Endothelial cell of umbilical vein (primary cell): ENCODE measurements at regions not wholly inside any gene's neighbourhood (a gene's known extent, or its start where the extent isn't known, plus 50 kb on each side); places are given as distances from the start of the nearest gene placed in this dataset.

ENCODE experiments used
- BruUV-seq: library from RNA; stranded (reverse); fragments of 400-500 nt; replicated peaks from 2 replicates; lab custom pipeline; 2021; lab: Mats Ljungman, UMichigan
- CTCF ChIA-PET: fragments of 300-600, 350-600 bp; sonication (Branson Sonifier 250); formaldehyde crosslinking; loops from one replicate; lab custom pipeline; 2021; ENCODE audit warnings: antibody characterized with exemption, inconsistent platforms; lab: Charles Lee
- POLR2A ChIA-PET: fragments of 300-600, 350-600 bp; sonication (Branson Sonifier 250); formaldehyde crosslinking; loops from one replicate; lab custom pipeline; 2021; ENCODE audit warnings: antibody characterized with exemption, inconsistent platforms; lab: Charles Lee
- DNase-seq: peaks from one replicate; pipeline ENCODE4 v3.0.0-alpha.2; 2011; ENCODE audit warnings: low read depth, low spot score
- FAIRE-seq: peaks from 2 replicates; lab custom pipeline; 2011; peaks lifted over from hg19 to GRCh38; lab: Jason Lieb, UNC
- H2AFZ ChIP-seq: 2 replicates; pipeline ENCODE4 v1.6.0; 2012; ENCODE audit warnings: low read depth, low read length, control low read depth, inconsistent platforms
- H3K27ac ChIP-seq: 2 replicates; pipeline ENCODE4 v1.5.1; 2011; ENCODE audit warnings: low read depth, mild to moderate bottlenecking, control low read depth, low read length, moderate library complexity; ENCODE audit not compliant: insufficient read depth
- H3K27me3 ChIP-seq, 2 experiments: 2 replicates each; pipeline versions ENCODE4 v1.6.0 to v1.6.1; 2011; ENCODE audit warnings: low read length in 2 of 2, mixed read lengths in 1 of 2; ENCODE audit not compliant: control insufficient read depth in 2 of 2, insufficient read depth in 2 of 2
- H3K36me3 ChIP-seq, 2 experiments: 2 replicates in 1 of 2; 3 replicates in 1 of 2; pipeline ENCODE4 v1.5.1; 2011; ENCODE audit warnings: low read length in 2 of 2, mild to moderate bottlenecking in 1 of 2, moderate library complexity in 1 of 2; ENCODE audit not compliant: control insufficient read depth in 2 of 2, insufficient read depth in 2 of 2; ENCODE audit errors: extremely low read depth in 1 of 2
- H3K4me1 ChIP-seq: 3 replicates; pipeline ENCODE4 v1.5.1; 2011; ENCODE audit warnings: mild to moderate bottlenecking, low read length; ENCODE audit not compliant: control insufficient read depth, insufficient read depth; ENCODE audit errors: extremely low read depth
- H3K4me2 ChIP-seq: 2 replicates; pipeline ENCODE4 v1.6.1; 2011; ENCODE audit warnings: low read length, control low read depth, mixed read lengths; ENCODE audit not compliant: insufficient read depth
- H3K4me3 ChIP-seq, 3 experiments: fragments of 200-600 bp in 1 of 3; sonication (generic), shearing (Covaris generic) in 1 of 3; replicated peaks in 1 of 3; 2 replicates each; pipeline ENCODE4 v1.5.1; 2011 to 2016; ENCODE audit warnings: control low read depth in 3 of 3, low read length in 3 of 3, mild to moderate bottlenecking in 2 of 3, inconsistent platforms in 1 of 3, low read depth in 1 of 3, moderate library complexity in 1 of 3; ENCODE audit not compliant: insufficient read depth in 1 of 3
- H3K79me2 ChIP-seq: 2 replicates; pipeline ENCODE4 v1.6.0; 2012; ENCODE audit warnings: low read length, inconsistent platforms; ENCODE audit not compliant: control insufficient read depth, insufficient read depth
- H3K9ac ChIP-seq: replicated peaks from 2 replicates; pipeline ENCODE3; 2011; ENCODE audit warnings: low read length, control low read depth; ENCODE audit not compliant: insufficient read depth; ENCODE audit errors: extremely low read depth
- H3K9me1 ChIP-seq: replicated peaks from 3 replicates; pipeline ENCODE4 v1.6.0; 2011; ENCODE audit warnings: mild to moderate bottlenecking, low read length; ENCODE audit not compliant: control insufficient read depth, insufficient read depth; ENCODE audit errors: extremely low read depth
- H3K9me3 ChIP-seq: replicated peaks from 2 replicates; pipeline ENCODE4 v1.5.1; 2012; ENCODE audit warnings: low read length, inconsistent platforms; ENCODE audit not compliant: control insufficient read depth, insufficient read depth
- H4K20me1 ChIP-seq: replicated peaks from 2 replicates; pipeline ENCODE3; 2011; ENCODE audit warnings: mild to moderate bottlenecking, low read length; ENCODE audit not compliant: control insufficient read depth, insufficient read depth; ENCODE audit errors: extremely low read depth
- CTCF ChIP-seq, 2 donors: IDR thresholded peaks; 1 replicate in 1 of 2; 2 replicates in 1 of 2; pipeline ENCODE4 v1.5.1; 2011; ENCODE audit warnings: low read length in 2 of 2, mild to moderate bottlenecking in 2 of 2, moderate library complexity in 2 of 2, control low read depth in 1 of 2, inconsistent platforms in 1 of 2, low read depth in 1 of 2; ENCODE audit not compliant: insufficient read depth in 1 of 2; ENCODE audit errors: extremely low read depth in 1 of 2
- EZH2 ChIP-seq: IDR thresholded peaks from 2 replicates; pipeline ENCODE4 v1.6.1; 2012; ENCODE audit warnings: borderline replicate concordance, low read depth, mild to moderate bottlenecking, moderate library complexity, low read length, inconsistent platforms; ENCODE audit not compliant: severe bottlenecking
- FOS ChIP-seq: IDR thresholded peaks from 2 replicates; pipeline ENCODE4 v1.6.1; 2011; ENCODE audit warnings: mild to moderate bottlenecking, low read length, moderate library complexity, borderline replicate concordance; ENCODE audit not compliant: insufficient read depth
- GATA2 ChIP-seq: IDR thresholded peaks from 2 replicates; pipeline ENCODE4 v1.7.0; 2011; ENCODE audit warnings: low read depth, mild to moderate bottlenecking, moderate library complexity, mixed read lengths, low read length; ENCODE audit not compliant: insufficient read length, insufficient read depth
- JUN ChIP-seq: IDR thresholded peaks from 2 replicates; pipeline ENCODE4 v1.6.1; 2011; ENCODE audit warnings: borderline replicate concordance, low read depth; ENCODE audit not compliant: insufficient read length, insufficient read depth
- MAX ChIP-seq: IDR thresholded peaks from 2 replicates; pipeline ENCODE4 v1.6.1; 2011; ENCODE audit not compliant: insufficient read depth, insufficient read length
- MYC ChIP-seq: IDR thresholded peaks from one replicate; pipeline ENCODE4 v1.6.1; 2011; ENCODE audit warnings: mild to moderate bottlenecking, low read depth, low read length
- POLR2A ChIP-seq: IDR thresholded peaks from 2 replicates; pipeline ENCODE4 v1.6.1; 2012; ENCODE audit warnings: low read depth, mild to moderate bottlenecking, control low read depth, low read length
- POLR2AphosphoS5 ChIP-seq: IDR thresholded peaks from 2 replicates; pipeline ENCODE4 v1.6.1; 2012; ENCODE audit warnings: low read depth, mild to moderate bottlenecking, control low read depth, low read length, moderate library complexity; ENCODE audit not compliant: insufficient read depth
- dilution Hi-C: fragments of 300-500 bp; cut with MboI; formaldehyde crosslinking; loops from one replicate; pipeline ENCODE4 v1.15.0; 2019; ENCODE audit warnings: low sequenced_read_pairs; ENCODE audit not compliant: extremely low pct_ligation_motif_present
- intact Hi-C: fragments of 100-400 bp; cut with micrococcal nuclease; formaldehyde crosslinking; loops from one replicate; pipeline ENCODE4 v1.10.0; 2022

- no peaks in the 10 kb centered on the region for H3K79me2 ChIP-seq
- H3K27me3 ChIP-seq: no peaks in the 10 kb centered on the region
- H3K27ac ChIP-seq: no peak overlapping the region
- no peak overlapping the region for H3K4me3 ChIP-seq
- dilution Hi-C loops (no loop called here), intact Hi-C loops (no loop called here)
- no peak for FAIRE-seq
- no peaks in the 10 kb centered on the region for H3K4me1 ChIP-seq
- DNase-seq: no peak
- no TSS peak for BruUV-seq
- no peaks in the 10 kb centered on the region for H3K9me3 ChIP-seq
- POLR2A ChIA-PET: no interaction called here
- H4K20me1 ChIP-seq: no peaks in the 10 kb centered on the region
- H3K9me1 ChIP-seq: no peaks in the 10 kb centered on the region
- no peak overlapping the region for H3K9ac ChIP-seq
- CTCF ChIA-PET: no interaction called here
- no peaks in the 10 kb centered on the region for H3K36me3 ChIP-seq
- no peak overlapping the region for H3K4me2 ChIP-seq
- TF ChIP-seq GATA2: no peak
- no peak for TF ChIP-seq JUN
- no peak for TF ChIP-seq MYC
- no peak for TF ChIP-seq CTCF (IDR thresholded peaks at IDR 0.05; ENCODE audit: extremely low read depth in 1 of 2, insufficient read depth in 1 of 2, low read depth in 1 of 2, low read length in 2 of 2)
- TF ChIP-seq POLR2A: no peak
- no peak for TF ChIP-seq FOS
- no peak for TF ChIP-seq EZH2
- no peak for TF ChIP-seq MAX
- TF ChIP-seq POLR2AphosphoS5: no peak
- H2AFZ ChIP-seq: no peak overlapping the region
Measured at GRCh38 chr1:30145723-30146303, 577.6 kb downstream of the MATN1 start.
